ENCODE measurements at regions not wholly inside any gene's neighbourhood (a gene's known extent, or its start where the extent isn't known, plus 50 kb on each side); places are given as distances from the start of the nearest gene placed in this dataset.

- TF ChIP-seq CTCF (conservative IDR thresholded peaks at IDR 0.05; ENCODE audit: low read depth, low read length) (no peak), EZH2 (IDR thresholded peaks at IDR 0.05; ENCODE audit: low read length, unreplicated experiment) (no peak), EZH2phosphoT487 (IDR thresholded peaks at IDR 0.05; ENCODE audit: borderline replicate concordance, low read length) (no peak)
These were observed 54.4 kb upstream of the SCMH1 start for GRCh38 chr1:41296506-41296905.
